ENCODE measurements at regions not wholly inside any gene's neighbourhood (a gene's known extent, or its start where the extent isn't known, plus 50 kb on each side); places are given as distances from the start of the nearest gene placed in this dataset.
"Not testable (repeated sequence)": the region's sequence is repeated elsewhere in the genome, so short reads cannot be mapped to it uniquely, and the experiment has no call there.

GRCh38 chr16:22596445-22597045, 85.9 kb downstream of the NPIPB5 start:
- H3K27ac ChIP-seq (ENCODE audit: low read depth in 1 of 3, low read length in 2 of 3); H3K27me3 ChIP-seq (ENCODE audit: control insufficient read depth in 3 of 3, insufficient read depth in 3 of 3, low read length in 3 of 3); H3K4me1 ChIP-seq (ENCODE audit: control insufficient read depth in 3 of 3, insufficient read depth in 2 of 3, low read depth in 1 of 3, low read length in 2 of 3); DNase-seq; H3K4me3 ChIP-seq (ENCODE audit: low read depth in 1 of 3, low read length in 3 of 3); H3K9me3 ChIP-seq (ENCODE audit: control insufficient read depth in 2 of 2, insufficient read depth in 1 of 2, low read depth in 1 of 2, low read length in 1 of 2); H3K36me3 ChIP-seq (ENCODE audit: control insufficient read depth in 3 of 3, insufficient read depth in 2 of 3, low read depth in 1 of 3, low read length in 3 of 3); FAIRE-seq: not testable (repeated sequence)
- no CpG with 5 or more reads among the region's 8 CpGs for WGBS, 3 donors

GRCh38 chr16:22603744-22604143, 93.1 kb downstream of the NPIPB5 start:
- H3K4me1 ChIP-seq (ENCODE audit: control insufficient read depth in 3 of 3, insufficient read depth in 2 of 3, low read depth in 1 of 3, low read length in 2 of 3); FAIRE-seq; DNase-seq; H3K36me3 ChIP-seq (ENCODE audit: control insufficient read depth in 3 of 3, insufficient read depth in 2 of 3, low read depth in 1 of 3, low read length in 3 of 3); H3K4me3 ChIP-seq (ENCODE audit: low read depth in 1 of 3, low read length in 3 of 3); H3K27me3 ChIP-seq (ENCODE audit: control insufficient read depth in 3 of 3, insufficient read depth in 3 of 3, low read length in 3 of 3); H3K9me3 ChIP-seq (ENCODE audit: control insufficient read depth in 2 of 2, insufficient read depth in 1 of 2, low read depth in 1 of 2, low read length in 1 of 2); H3K27ac ChIP-seq (ENCODE audit: low read depth in 1 of 3, low read length in 2 of 3): not testable (repeated sequence)
- 91 to 96% (median 93%) methylated on average over 5 of the region's 11 CpGs for WGBS, 3 donors

GRCh38 chr16:22606619-22607018, 95.9 kb downstream of the NPIPB5 start:
- not testable (repeated sequence) for H3K4me1 ChIP-seq (ENCODE audit: control insufficient read depth in 3 of 3, insufficient read depth in 2 of 3, low read depth in 1 of 3, low read length in 2 of 3); H3K36me3 ChIP-seq (ENCODE audit: control insufficient read depth in 3 of 3, insufficient read depth in 2 of 3, low read depth in 1 of 3, low read length in 3 of 3); FAIRE-seq; H3K27me3 ChIP-seq (ENCODE audit: control insufficient read depth in 3 of 3, insufficient read depth in 3 of 3, low read length in 3 of 3); H3K9me3 ChIP-seq (ENCODE audit: control insufficient read depth in 2 of 2, insufficient read depth in 1 of 2, low read depth in 1 of 2, low read length in 1 of 2); H3K27ac ChIP-seq (ENCODE audit: low read depth in 1 of 3, low read length in 2 of 3); H3K4me3 ChIP-seq (ENCODE audit: low read depth in 1 of 3, low read length in 3 of 3); DNase-seq

- H3K4me1 ChIP-seq (ENCODE audit: control insufficient read depth in 3 of 3, insufficient read depth in 2 of 3, low read depth in 1 of 3, low read length in 2 of 3); H3K4me3 ChIP-seq (ENCODE audit: low read depth in 1 of 3, low read length in 3 of 3); H3K27ac ChIP-seq (ENCODE audit: low read depth in 1 of 3, low read length in 2 of 3); DNase-seq; H3K27me3 ChIP-seq (ENCODE audit: control insufficient read depth in 3 of 3, insufficient read depth in 3 of 3, low read length in 3 of 3); H3K9me3 ChIP-seq (ENCODE audit: control insufficient read depth in 2 of 2, insufficient read depth in 1 of 2, low read depth in 1 of 2, low read length in 1 of 2); FAIRE-seq; H3K36me3 ChIP-seq (ENCODE audit: control insufficient read depth in 3 of 3, insufficient read depth in 2 of 3, low read depth in 1 of 3, low read length in 3 of 3): not testable (repeated sequence)
- 55 to 73% methylated on average over 1 of the region's 2 CpGs; no CpG with 5 or more reads in 1 of the 3 donors for WGBS, 3 donors
These were observed 99.1 kb downstream of the NPIPB5 start for GRCh38 chr16:22609798-22610197.

GRCh38 chr16:22611128-22611527, 100.4 kb downstream of the NPIPB5 start:
- not testable (repeated sequence) for DNase-seq; H3K4me1 ChIP-seq (ENCODE audit: control insufficient read depth in 3 of 3, insufficient read depth in 2 of 3, low read depth in 1 of 3, low read length in 2 of 3); FAIRE-seq; H3K27me3 ChIP-seq (ENCODE audit: control insufficient read depth in 3 of 3, insufficient read depth in 3 of 3, low read length in 3 of 3); H3K9me3 ChIP-seq (ENCODE audit: control insufficient read depth in 2 of 2, insufficient read depth in 1 of 2, low read depth in 1 of 2, low read length in 1 of 2); H3K27ac ChIP-seq (ENCODE audit: low read depth in 1 of 3, low read length in 2 of 3); H3K36me3 ChIP-seq (ENCODE audit: control insufficient read depth in 3 of 3, insufficient read depth in 2 of 3, low read depth in 1 of 3, low read length in 3 of 3); H3K4me3 ChIP-seq (ENCODE audit: low read depth in 1 of 3, low read length in 3 of 3)
- 87 to 88% (median 88%) methylated on average over 4 of the region's 4 CpGs for WGBS, 3 donors

- peaks cover 0 to 3% of the 10 kb centered on the region in 2 donors for H3K9me3 ChIP-seq (ENCODE audit: control insufficient read depth in 2 of 2, insufficient read depth in 1 of 2, low read depth in 1 of 2, low read length in 1 of 2)
- no peaks in the 10 kb centered on the region for H3K27me3 ChIP-seq (ENCODE audit: control insufficient read depth in 3 of 3, insufficient read depth in 3 of 3, low read length in 3 of 3)
- H3K27ac ChIP-seq (ENCODE audit: low read depth in 1 of 3, low read length in 2 of 3): no peak overlapping the region
- no peak overlapping the region for H3K4me3 ChIP-seq (ENCODE audit: low read depth in 1 of 3, low read length in 3 of 3)
- no peaks in the 10 kb centered on the region for H3K4me1 ChIP-seq (ENCODE audit: control insufficient read depth in 3 of 3, insufficient read depth in 2 of 3, low read depth in 1 of 3, low read length in 2 of 3)
- no peaks in the 10 kb centered on the region for H3K36me3 ChIP-seq (ENCODE audit: control insufficient read depth in 3 of 3, insufficient read depth in 2 of 3, low read depth in 1 of 3, low read length in 3 of 3)
- WGBS, 3 donors: 22 to 60% (median 33%) methylated on average over 6 of the region's 6 CpGs
- peak; percentile 24 to 82 for DNase-seq
- FAIRE-seq: no peak
These were observed 103.7 kb downstream of the NPIPB5 start for GRCh38 chr16:22614271-22614947.

GRCh38 chr16:22618842-22619241, 108.2 kb downstream of the NPIPB5 start:
- Histone ChIP-seq H3K27me3 (ENCODE audit: control insufficient read depth in 3 of 3, insufficient read depth in 3 of 3, low read length in 3 of 3) (no peaks in the 10 kb centered on the region), H3K4me1 (ENCODE audit: control insufficient read depth in 3 of 3, insufficient read depth in 2 of 3, low read depth in 1 of 3, low read length in 2 of 3) (no peaks in the 10 kb centered on the region), H3K4me3 (ENCODE audit: low read depth in 1 of 3, low read length in 3 of 3) (no peak overlapping the region), H3K36me3 (ENCODE audit: control insufficient read depth in 3 of 3, insufficient read depth in 2 of 3, low read depth in 1 of 3, low read length in 3 of 3) (no peaks in the 10 kb centered on the region), H3K9me3 (ENCODE audit: control insufficient read depth in 2 of 2, insufficient read depth in 1 of 2, low read depth in 1 of 2, low read length in 1 of 2) (peaks cover 0 to 1% of the 10 kb centered on the region in 2 donors), H3K27ac (ENCODE audit: low read depth in 1 of 3, low read length in 2 of 3) (no peak overlapping the region)
- no peak for FAIRE-seq
- 65 to 79% (median 66%) methylated on average over 5 of the region's 5 CpGs for WGBS, 3 donors
- DNase-seq: no peak

GRCh38 chr16:22621586-22622155, 111.0 kb downstream of the NPIPB5 start:
- WGBS, 3 donors: 44 to 55% (median 53%) methylated on average over 7 of the region's 7 CpGs
- Histone ChIP-seq H3K4me1 (ENCODE audit: control insufficient read depth in 3 of 3, insufficient read depth in 2 of 3, low read depth in 1 of 3, low read length in 2 of 3) (no peaks in the 10 kb centered on the region), H3K36me3 (ENCODE audit: control insufficient read depth in 3 of 3, insufficient read depth in 2 of 3, low read depth in 1 of 3, low read length in 3 of 3) (no peaks in the 10 kb centered on the region), H3K27me3 (ENCODE audit: control insufficient read depth in 3 of 3, insufficient read depth in 3 of 3, low read length in 3 of 3) (peaks cover 0 to 12% (median 4%) of the 10 kb centered on the region in 3 donors), H3K9me3 (ENCODE audit: control insufficient read depth in 2 of 2, insufficient read depth in 1 of 2, low read depth in 1 of 2, low read length in 1 of 2) (no peaks in the 10 kb centered on the region), H3K27ac (ENCODE audit: low read depth in 1 of 3, low read length in 2 of 3) (no peak overlapping the region), H3K4me3 (ENCODE audit: low read depth in 1 of 3, low read length in 3 of 3) (no peak overlapping the region)
- no peak for DNase-seq
- FAIRE-seq: no peak

Data from small intestine (tissue), 7 donors.